ENCODE measurements at regions not wholly inside any gene's neighbourhood (a gene's known extent, or its start where the extent isn't known, plus 50 kb on each side); places are given as distances from the start of the nearest gene placed in this dataset.

DNA sequence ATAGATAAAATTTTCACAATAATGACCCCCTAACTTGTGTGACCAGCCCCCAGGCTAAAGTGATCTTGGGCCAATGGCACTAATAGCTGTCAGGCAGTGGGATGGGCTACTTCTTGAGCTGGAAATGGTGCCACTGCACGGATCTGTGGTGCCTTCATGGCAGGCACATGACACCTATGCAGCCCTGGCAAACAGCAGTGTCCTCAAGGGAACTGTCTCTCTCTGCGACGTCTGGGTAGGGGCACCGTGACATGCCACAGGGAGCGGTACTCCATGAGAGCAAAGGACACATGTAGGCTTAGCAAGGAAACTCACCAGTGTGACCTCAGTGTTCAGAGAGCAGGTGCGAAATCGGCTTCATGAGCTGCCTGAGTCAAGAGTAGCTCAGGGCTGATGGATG lies 161.7 kb upstream of the TWIST2 start:
- DNase-seq (ENCODE audit: low read depth in 2 of 2), result no peak

DNA sequence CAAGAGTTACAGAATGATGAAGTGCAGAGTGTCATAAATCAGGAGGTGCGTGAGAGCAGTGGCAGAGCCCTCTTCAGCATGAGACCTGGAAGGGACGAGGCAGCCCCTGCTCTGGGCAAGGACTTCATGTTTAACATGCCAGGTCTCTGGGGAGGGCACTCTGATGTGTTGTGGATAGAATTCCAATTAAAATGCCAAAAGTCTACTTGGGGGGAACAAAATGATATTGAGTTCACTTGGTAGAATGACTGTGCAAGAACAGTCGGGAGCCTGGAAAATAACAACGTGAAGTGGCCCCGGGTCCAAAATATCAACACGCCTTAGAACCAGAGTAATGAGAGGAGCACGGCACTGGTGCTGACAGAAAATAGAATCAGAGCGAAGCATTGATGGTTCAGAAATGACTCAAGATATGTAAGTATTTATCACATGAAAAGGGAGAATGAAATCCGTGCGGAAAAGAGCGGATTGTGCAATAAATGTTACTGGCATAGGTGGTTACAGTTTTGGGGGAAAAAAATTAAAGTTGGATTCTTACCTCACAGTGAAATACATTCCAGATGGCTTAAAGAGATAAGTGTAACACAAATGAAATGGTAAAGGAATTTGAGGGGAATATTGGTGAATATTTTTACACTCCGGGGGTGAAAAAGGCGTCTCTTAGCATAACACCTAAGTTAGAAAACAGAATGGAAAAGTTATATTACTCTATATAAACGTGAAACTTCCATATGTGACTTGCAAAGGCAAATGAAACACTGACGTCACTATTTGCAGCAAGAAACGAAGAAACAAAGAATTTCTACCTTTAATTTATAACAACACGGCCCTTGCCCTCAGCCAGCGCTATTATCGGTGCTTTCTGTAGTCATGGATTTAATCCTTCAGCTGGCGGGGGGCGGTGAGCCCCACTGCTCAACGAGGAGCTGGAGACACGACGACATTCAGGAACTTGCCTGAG lies 159.4 kb upstream of the TWIST2 start:
- no peak for DNase-seq (ENCODE audit: low read depth in 2 of 2)

GRCh38 chr2:238689331-238689730 lies 158.6 kb upstream of the TWIST2 start:
- DNase-seq (ENCODE audit: low read depth in 2 of 2), result no peak

GRCh38 chr2:238689871-238690389 lies 158.0 kb upstream of the TWIST2 start:
- DNase-seq (ENCODE audit: low read depth in 2 of 2), result no peak

DNA sequence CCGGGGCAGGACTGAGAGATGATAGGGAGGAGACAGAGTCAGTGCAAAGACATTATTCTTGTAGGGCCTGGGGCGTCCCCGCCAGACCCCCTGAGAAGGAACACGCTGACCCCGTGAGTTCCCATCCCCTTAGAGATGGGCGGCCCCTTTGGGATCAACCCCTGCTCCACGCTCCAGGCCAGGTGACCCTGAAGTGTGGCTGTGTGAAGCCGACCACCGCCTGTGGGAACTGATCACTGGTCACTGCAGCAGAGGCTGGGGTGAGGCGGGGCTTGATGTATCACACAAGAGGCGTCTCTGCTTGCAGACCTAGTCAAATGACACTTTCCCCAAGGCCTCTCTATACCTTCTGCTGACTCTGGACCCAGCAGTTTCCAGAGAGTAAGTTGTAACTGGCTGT lies 157.4 kb upstream of the TWIST2 start:
- DNase-seq (ENCODE audit: low read depth in 2 of 2), result no peak

GRCh38 chr2:238691596-238692491 lies 156.0 kb upstream of the TWIST2 start:
- no peak for DNase-seq (ENCODE audit: low read depth in 2 of 2)

DNA sequence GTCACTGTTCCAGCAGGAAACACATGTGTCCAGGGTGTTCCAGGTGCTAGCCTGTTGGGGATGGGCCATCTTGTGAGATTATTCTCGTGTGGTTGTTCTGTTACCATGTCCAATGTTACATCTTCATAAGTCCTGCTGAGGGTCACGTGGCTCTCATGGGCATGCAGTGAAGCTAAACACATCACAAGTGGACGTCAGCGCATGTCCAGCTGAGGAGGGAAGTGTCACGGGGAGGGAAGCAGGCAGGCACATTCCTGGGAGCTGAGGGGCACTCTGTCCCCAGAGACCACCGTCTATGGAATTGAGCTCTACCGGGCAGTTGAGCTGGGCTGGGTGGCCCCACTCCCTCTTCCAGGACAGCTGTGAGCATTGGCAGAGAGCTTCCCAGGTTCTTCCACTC lies 155.3 kb upstream of the TWIST2 start:
- no peak for DNase-seq (ENCODE audit: low read depth in 2 of 2)

- no peak for DNase-seq (ENCODE audit: low read depth in 2 of 2)
These were observed 154.4 kb upstream of the TWIST2 start for GRCh38 chr2:238693337-238694093.

DNA sequence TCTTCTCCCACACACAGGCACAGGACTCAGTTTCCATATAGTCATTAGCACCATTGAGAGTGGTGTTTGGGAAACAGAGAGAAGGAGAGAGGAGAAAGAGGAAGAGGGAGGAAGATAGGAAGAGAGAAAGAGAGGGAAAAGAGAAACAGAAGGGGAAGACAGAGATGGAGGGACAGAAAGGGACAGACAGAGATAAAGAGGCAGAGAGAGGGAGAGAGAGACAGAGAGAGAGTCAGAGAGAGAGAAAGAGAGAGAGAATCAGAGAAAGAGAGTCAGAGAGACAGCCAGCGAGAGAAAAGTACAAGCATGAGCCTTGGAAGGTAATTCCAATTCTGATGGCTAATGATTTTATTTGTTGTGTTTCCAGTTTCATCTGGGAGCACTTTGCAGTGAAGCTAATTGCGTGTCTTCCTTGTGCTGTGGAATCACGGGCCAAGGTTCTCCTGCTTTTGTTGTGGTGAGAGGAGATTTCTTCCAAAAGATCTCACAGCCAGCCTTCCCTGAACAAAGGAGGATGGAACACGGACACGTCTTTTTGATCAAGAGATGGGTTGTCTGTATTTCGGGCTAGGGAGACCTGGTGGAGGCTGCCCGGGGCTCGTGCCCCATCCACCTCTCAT lies 153.6 kb upstream of the TWIST2 start:
- no peak for DNase-seq (ENCODE audit: low read depth in 2 of 2)

GRCh38 chr2:238694922-238695321 lies 153.0 kb upstream of the TWIST2 start:
- no peak for DNase-seq (ENCODE audit: low read depth in 2 of 2)

- no peak for DNase-seq (ENCODE audit: low read depth in 2 of 2)
These were observed 152.3 kb upstream of the TWIST2 start for GRCh38 chr2:238695538-238695937.

DNA sequence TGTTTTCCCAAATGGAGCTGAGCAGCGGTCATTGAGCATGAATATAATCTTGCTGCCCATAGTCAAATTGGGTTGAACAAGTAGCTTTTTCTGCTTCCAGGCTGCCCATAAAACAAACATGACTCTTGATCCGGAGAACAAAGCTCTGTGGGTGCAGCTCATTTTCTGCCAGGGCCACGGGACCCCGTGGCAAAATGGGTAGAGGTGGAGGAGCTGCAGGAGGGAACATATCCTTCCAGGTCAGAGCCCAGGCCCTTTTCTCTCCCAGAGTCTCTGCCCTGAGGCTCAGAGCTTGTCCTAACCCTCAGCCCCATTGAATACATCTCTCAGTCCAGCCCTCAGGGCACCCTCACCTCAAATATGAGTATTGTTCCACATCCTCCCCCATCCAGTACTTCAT lies 151.6 kb upstream of the TWIST2 start:
- DNase-seq (ENCODE audit: low read depth in 2 of 2), result no peak

- no peak for DNase-seq (ENCODE audit: low read depth in 2 of 2)
These were observed 151.1 kb upstream of the TWIST2 start for GRCh38 chr2:238696786-238697185.

DNA sequence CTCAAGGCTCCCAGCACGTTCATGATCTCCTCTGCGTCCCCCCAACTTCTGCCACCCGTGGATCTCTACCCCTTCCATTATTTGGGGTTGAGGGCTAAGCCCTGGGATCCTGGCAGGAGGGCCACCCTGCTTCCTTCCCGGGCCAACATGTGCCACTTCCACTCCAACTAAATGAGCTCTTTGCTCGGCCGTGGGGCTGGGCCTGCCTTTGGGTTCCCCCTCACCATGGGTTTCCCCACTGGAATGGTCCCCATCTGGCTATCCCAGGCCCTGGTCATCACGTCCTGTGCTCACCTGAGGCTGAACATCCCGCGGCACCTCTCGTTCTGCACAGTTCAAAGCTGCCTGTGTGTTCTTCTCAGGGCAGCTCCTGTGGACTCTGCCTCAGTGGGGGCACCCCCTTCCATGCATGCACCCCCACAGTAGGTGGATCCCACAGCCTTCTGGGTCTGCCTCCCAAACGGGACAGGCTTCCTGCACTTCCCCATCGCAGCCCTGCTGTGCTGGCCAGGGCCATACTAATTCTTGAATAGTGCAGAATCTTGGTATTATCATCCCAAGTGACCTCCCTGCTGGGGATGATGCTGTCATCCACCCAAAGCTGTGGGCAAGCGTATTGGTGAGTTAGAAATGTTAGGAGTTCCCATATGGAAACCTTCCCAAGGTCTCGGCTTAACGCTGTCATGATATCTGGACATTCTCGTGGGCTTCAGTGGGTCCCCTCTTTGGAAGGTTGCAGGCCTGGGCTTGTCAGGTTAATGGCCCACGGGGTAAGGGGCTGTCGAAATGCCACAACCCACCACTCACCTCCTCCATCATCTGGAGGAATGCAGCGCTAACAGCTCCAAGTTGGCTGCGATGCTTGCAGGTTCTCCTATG lies 150.5 kb upstream of the TWIST2 start:
- DNase-seq (ENCODE audit: low read depth in 2 of 2), result no peak

DNA sequence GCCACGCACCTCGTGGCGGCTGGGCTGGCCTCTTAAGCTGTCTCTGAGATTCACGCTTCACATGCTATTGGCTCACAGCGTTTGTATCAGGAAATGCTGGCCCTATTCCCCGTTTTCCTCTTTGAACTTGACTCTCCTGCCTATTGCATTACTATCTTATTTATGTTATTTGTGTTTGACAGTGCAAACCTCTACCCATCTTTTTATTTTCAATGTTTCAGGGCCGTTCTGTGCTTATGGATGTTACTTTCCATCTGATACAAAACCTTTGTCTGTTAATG lies 149.9 kb upstream of the TWIST2 start:
- no peak for DNase-seq (ENCODE audit: low read depth in 2 of 2)

- DNase-seq (ENCODE audit: low read depth in 2 of 2), result no peak
These were observed 149.2 kb upstream of the TWIST2 start for GRCh38 chr2:238698451-238699306.

GRCh38 chr2:238699307-238700116 lies 148.4 kb upstream of the TWIST2 start:
- DNase-seq (ENCODE audit: low read depth in 2 of 2), result no peak

DNA sequence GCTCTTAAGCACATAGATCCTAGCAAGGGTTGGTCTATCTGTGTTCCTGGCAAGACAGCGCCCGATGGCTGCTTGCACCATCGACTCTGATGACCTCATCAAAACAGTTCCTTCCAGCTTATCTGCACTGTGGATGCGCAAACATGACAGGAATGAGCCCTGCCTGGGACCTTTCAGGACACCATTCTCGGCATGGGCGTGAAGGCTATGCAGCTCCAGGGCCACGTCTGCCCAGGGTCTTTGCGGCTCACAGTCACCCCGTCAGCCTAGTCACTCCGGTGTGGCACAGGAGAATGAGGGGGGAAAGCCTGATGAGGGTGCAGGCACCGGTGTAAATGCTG lies 147.8 kb upstream of the TWIST2 start:
- no peak for DNase-seq (ENCODE audit: low read depth in 2 of 2)

All from activated CD4-positive, alpha-beta T cell treated with anti-CD3 and anti-CD28 coated beads for 24 hours (primary cell).